ENCODE measurements at regions not wholly inside any gene's neighbourhood (a gene's known extent, or its start where the extent isn't known, plus 50 kb on each side); places are given as distances from the start of the nearest gene placed in this dataset.

DNA sequence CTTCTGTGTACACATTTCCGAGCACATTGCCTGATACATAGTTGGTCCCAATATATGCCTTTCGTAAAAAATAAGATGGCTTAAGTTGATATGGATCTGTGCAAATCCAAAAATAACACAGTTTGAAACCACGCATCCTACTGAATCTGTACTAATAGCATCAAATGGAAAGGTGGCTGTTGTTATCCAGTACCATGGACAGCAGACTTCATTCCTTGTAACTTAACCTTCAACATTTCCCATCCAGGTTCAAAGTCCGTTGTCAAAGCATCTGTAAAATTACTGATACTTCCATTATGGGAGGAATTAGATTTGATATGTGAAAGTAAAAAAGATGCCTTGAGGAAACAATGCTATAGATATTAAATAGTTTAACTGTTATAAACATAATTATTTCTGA lies 65.5 kb upstream of the C3orf49 start:
- Histone ChIP-seq H3K4me3 (no peak overlapping the region), H3K27ac (no peak overlapping the region), H3K27me3 (no peaks in the 10 kb centered on the region), H3K9me3 (replicated peaks) (no peaks in the 10 kb centered on the region), H3K36me3 (no peaks in the 10 kb centered on the region), H3K4me1 (no peaks in the 10 kb centered on the region)
- peak in 1 of 2 experiments; percentile 45 for DNase-seq

DNA sequence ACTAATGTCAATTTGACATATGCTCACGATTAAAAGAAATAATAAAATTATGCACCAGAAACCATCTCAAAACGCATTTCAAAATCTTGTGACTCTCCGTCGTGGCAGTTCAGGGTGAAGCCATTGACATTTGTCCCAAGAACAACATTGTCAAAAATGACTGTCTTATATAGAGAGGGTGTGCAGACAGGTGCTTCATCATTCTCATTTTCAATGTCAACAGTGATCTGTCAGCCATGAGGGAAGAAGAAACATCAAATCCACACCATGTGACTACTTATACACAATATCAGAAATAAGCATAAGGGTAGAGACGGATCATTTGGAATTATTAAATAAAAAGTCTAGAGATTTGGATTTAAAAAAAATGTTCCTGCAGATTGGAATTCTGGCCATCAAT lies 65.1 kb upstream of the C3orf49 start:
- no peaks in the 10 kb centered on the region for H3K27me3 ChIP-seq

DNA sequence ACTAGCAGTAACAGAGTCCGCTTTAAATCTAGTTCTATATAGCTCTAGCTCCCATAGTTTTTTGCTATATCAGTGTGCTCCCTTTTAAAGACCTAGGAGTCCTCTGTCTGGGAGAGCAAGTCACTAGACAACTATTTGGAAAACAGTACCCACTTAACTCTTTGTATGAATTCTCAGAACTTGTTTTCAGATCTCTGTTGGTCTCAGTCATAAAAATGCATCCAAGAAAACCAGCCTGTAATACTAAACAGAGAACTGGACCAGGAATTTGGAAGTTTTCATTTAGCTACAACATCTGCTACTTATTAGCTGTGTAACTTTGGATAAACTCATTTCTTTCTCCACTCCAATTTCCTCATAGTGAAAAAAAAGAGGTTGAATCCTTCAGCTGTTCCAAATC lies 56.9 kb upstream of the C3orf49 start:
- Histone ChIP-seq H3K27ac (no peak overlapping the region), H3K9me3 (replicated peaks) (no peaks in the 10 kb centered on the region), H3K4me3 (no peak overlapping the region), H3K4me1 (no peaks in the 10 kb centered on the region), H3K27me3 (no peaks in the 10 kb centered on the region), H3K36me3 (no peaks in the 10 kb centered on the region)
- no peak for DNase-seq

More for the DNA sequence above, 65.1 kb upstream of the C3orf49 start:
- Histone ChIP-seq H3K36me3 (no peaks in the 10 kb centered on the region), H3K27ac (no peak overlapping the region), H3K4me3 (no peak overlapping the region), H3K4me1 (no peaks in the 10 kb centered on the region), H3K9me3 (replicated peaks) (no peaks in the 10 kb centered on the region)
- no peak for DNase-seq

DNA sequence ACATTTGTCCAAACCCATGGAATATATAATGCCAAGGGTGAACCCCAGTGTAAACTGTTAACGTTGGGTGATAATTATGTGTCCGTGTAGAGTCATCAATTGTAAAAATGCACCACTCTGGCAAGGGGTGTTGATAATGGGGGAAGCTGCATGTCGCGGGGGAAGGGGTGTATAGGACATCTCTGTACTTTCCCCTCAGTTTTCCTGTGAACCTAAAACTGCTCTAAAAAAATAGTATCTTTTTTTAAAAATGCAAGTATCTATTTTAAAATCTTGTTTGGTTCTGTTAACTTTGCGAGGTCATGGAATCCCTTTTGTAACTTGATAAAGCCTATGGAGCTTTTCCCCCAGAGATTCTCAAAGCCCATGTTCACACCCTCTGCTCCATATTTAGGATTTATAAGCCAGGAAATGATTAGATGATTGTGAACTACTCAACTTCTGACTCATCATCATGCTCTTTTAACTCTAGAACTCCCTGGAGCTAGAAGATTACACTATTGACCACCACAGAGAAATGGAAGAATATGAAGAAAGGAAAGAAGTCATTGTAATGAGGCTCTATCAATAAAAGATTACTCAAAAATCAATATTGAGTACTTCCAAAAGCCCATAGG lies 56.1 kb upstream of the C3orf49 start:
- H3K27ac ChIP-seq = no peak overlapping the region
- no peak for DNase-seq

GRCh38 chr3:63764511-63764910 lies 54.6 kb upstream of the C3orf49 start:
- no peak overlapping the region for H3K4me3 ChIP-seq
- no peaks in the 10 kb centered on the region for H3K9me3 ChIP-seq (replicated peaks)
- no peak overlapping the region for H3K27ac ChIP-seq
- no peaks in the 10 kb centered on the region for H3K36me3 ChIP-seq
- no peak for DNase-seq
- no peaks in the 10 kb centered on the region for H3K27me3 ChIP-seq
- no peaks in the 10 kb centered on the region for H3K4me1 ChIP-seq

More for the DNA sequence above, 56.1 kb upstream of the C3orf49 start:
- Histone ChIP-seq H3K27me3 (no peaks in the 10 kb centered on the region), H3K9me3 (replicated peaks) (no peaks in the 10 kb centered on the region), H3K4me3 (no peak overlapping the region), H3K36me3 (no peaks in the 10 kb centered on the region), H3K4me1 (no peaks in the 10 kb centered on the region)

- no peaks in the 10 kb centered on the region for H3K9me3 ChIP-seq (replicated peaks)
- no peak for DNase-seq
- no peaks in the 10 kb centered on the region for H3K36me3 ChIP-seq
- H3K27me3 ChIP-seq = no peaks in the 10 kb centered on the region
- H3K4me3 ChIP-seq = no peak overlapping the region
- H3K27ac ChIP-seq = no peak overlapping the region
- no peaks in the 10 kb centered on the region for H3K4me1 ChIP-seq
Observed at GRCh38 chr3:63766261-63766660, 52.8 kb upstream of the C3orf49 start.

DNA sequence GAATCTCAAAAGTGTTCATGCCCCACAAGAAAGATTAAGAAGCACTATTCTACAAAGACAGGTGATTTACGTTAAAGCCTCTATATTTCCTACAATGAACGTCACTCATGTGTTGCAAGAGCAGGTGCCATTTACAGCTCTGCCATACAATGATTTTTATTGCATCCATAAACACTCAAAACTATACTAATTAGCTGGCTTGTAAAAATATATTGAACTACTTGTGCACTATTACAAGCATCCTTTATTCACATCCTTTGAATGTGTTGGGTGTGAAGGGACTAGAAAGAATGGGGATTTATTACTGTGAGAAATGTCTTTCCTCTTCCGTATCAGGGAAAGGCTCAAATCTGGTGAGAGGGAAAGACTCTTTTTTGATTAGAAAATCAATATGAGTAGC lies 50.7 kb upstream of the C3orf49 start:
- no peak for DNase-seq
- Histone ChIP-seq H3K4me3 (no peak overlapping the region), H3K9me3 (replicated peaks) (no peaks in the 10 kb centered on the region), H3K27ac (no peak overlapping the region), H3K4me1 (no peaks in the 10 kb centered on the region), H3K36me3 (no peaks in the 10 kb centered on the region), H3K27me3 (no peaks in the 10 kb centered on the region)

DNA sequence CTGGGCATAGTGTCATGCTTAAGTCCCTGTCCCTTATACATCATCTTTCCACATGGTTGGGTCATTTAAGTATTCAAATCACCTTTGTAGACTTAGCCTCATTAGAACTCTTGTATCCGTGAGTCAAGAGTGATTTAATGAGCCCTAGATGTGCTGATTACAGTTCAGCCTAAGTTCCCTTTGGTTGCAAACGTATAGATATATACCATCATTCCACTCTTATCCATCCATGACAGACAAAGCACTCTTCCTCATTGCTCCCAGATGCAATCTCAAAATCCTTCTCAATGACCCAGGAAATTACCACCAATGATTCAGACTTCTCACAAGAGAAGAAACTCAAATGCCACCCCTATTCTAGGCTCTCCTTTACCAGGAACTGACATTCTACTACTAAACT lies 50.2 kb upstream of the C3orf49 start:
- H3K27me3 ChIP-seq = no peaks in the 10 kb centered on the region
- no peaks in the 10 kb centered on the region for H3K9me3 ChIP-seq (replicated peaks)
- no peak overlapping the region for H3K4me3 ChIP-seq
- DNase-seq = no peak
- H3K4me1 ChIP-seq = no peaks in the 10 kb centered on the region
- H3K36me3 ChIP-seq = no peaks in the 10 kb centered on the region
- H3K27ac ChIP-seq = no peak overlapping the region
